ENCODE measurements at regions not wholly inside any gene's neighbourhood (a gene's known extent, or its start where the extent isn't known, plus 50 kb on each side); places are given as distances from the start of the nearest gene placed in this dataset.
"Not testable (repeated sequence)": the region's sequence is repeated elsewhere in the genome, so short reads cannot be mapped to it uniquely, and the experiment has no call there.

- no peak for DNase-seq (ENCODE audit: low spot score)
These were observed 438.5 kb upstream of the NUDT12 start for GRCh38 chr5:104001136-104001535.

- DNase-seq (ENCODE audit: low spot score): no peak
These were observed 430.4 kb upstream of the NUDT12 start for GRCh38 chr5:103993031-103993430.

- DNase-seq (ENCODE audit: low spot score): no peak
These were observed 427.5 kb upstream of the NUDT12 start for GRCh38 chr5:103990064-103990463.

GRCh38 chr5:103981592-103981991 lies 419.0 kb upstream of the NUDT12 start:
- DNase-seq (ENCODE audit: low spot score): no peak

- DNase-seq (ENCODE audit: low spot score): no peak
These were observed 411.1 kb upstream of the NUDT12 start for GRCh38 chr5:103973669-103974068.

- not testable (repeated sequence) for DNase-seq (ENCODE audit: low spot score)
These were observed 403.7 kb upstream of the NUDT12 start for GRCh38 chr5:103966295-103966694.

GRCh38 chr5:103962023-103962422 lies 399.4 kb upstream of the NUDT12 start:
- DNase-seq (ENCODE audit: low spot score): no peak

- DNase-seq (ENCODE audit: low spot score): no peak
These were observed 391.2 kb upstream of the NUDT12 start for GRCh38 chr5:103953601-103954382.

- DNase-seq (ENCODE audit: low spot score): no peak
These were observed 389.2 kb upstream of the NUDT12 start for GRCh38 chr5:103951776-103952175.

- no peak for DNase-seq (ENCODE audit: low spot score)
These were observed 380.6 kb upstream of the NUDT12 start for GRCh38 chr5:103943230-103943629.

- peak; percentile 42 for DNase-seq (ENCODE audit: low spot score)
These were observed 380.1 kb upstream of the NUDT12 start for GRCh38 chr5:103942587-103943186.

- no peak for DNase-seq (ENCODE audit: low spot score)
These were observed 379.0 kb upstream of the NUDT12 start for GRCh38 chr5:103941596-103941995.

- DNase-seq (ENCODE audit: low spot score): no peak
These were observed 375.6 kb upstream of the NUDT12 start for GRCh38 chr5:103938146-103938695.

GRCh38 chr5:103929338-103930013 lies 366.9 kb upstream of the NUDT12 start:
- no peak for DNase-seq (ENCODE audit: low spot score)

- DNase-seq (ENCODE audit: low spot score): no peak
These were observed 365.1 kb upstream of the NUDT12 start for GRCh38 chr5:103927739-103928138.

- no peak for DNase-seq (ENCODE audit: low spot score)
These were observed 361.1 kb upstream of the NUDT12 start for GRCh38 chr5:103923616-103924168.

- no peak for DNase-seq (ENCODE audit: low spot score)
These were observed 356.9 kb upstream of the NUDT12 start for GRCh38 chr5:103919506-103919905.

GRCh38 chr5:103918668-103919367 lies 356.2 kb upstream of the NUDT12 start:
- no peak for DNase-seq (ENCODE audit: low spot score)

- DNase-seq (ENCODE audit: low spot score): no peak
These were observed 352.5 kb upstream of the NUDT12 start for GRCh38 chr5:103915081-103915480.

GRCh38 chr5:103910786-103911185 lies 348.2 kb upstream of the NUDT12 start:
- DNase-seq (ENCODE audit: low spot score): no peak

- no peak for DNase-seq (ENCODE audit: low spot score)
These were observed 347.4 kb upstream of the NUDT12 start for GRCh38 chr5:103910011-103910410.

GRCh38 chr5:103909391-103909790 lies 346.8 kb upstream of the NUDT12 start:
- DNase-seq (ENCODE audit: low spot score): no peak

Data from pons (tissue), 1 donor.